HepG2 (cell line): ENCODE measurements at regions not wholly inside any gene's neighbourhood (a gene's known extent, or its start where the extent isn't known, plus 50 kb on each side); places are given as distances from the start of the nearest gene placed in this dataset.
A peak's percentile ranks its signal among the peaks of the same experiment; 100 is the strongest.

Source experiments
- ATAC-seq: fragments of 200-7000 bp; cut with Tn5 transposase; 3 replicates; pipeline ENCODE4 v1.9.1; 2020; ENCODE audit warnings: mild to moderate bottlenecking, moderate library complexity
- BruUV-seq: library from RNA; stranded (reverse); fragments of 400-500 nt; replicated peaks from 2 replicates; lab custom pipeline; 2021; lab: Mats Ljungman, UMichigan
- CTCF ChIA-PET: fragments of 300-600 bp; formaldehyde crosslinking; extraction: SDS; loops from one replicate; lab custom pipeline; 2021; ENCODE audit warnings: low total read pairs, inconsistent platforms, low intra/inter-chr PET ratio; lab: Yijun Ruan, JAX
- POLR2A ChIA-PET: fragments of 350-600 bp; sonication (Branson Sonifier 250); formaldehyde crosslinking; loops from one replicate; lab custom pipeline; 2020; ENCODE audit warnings: antibody characterized with exemption, inconsistent platforms; lab: Yijun Ruan, JAX
- DNase-seq: peaks from one replicate; pipeline ENCODE4 v3.0.0-alpha.2; 2015; ENCODE audit warnings: low spot score
- FAIRE-seq: peaks from 3 replicates; lab custom pipeline; 2011; peaks lifted over from hg19 to GRCh38; lab: Jason Lieb, UNC
- H2AFZ ChIP-seq: one replicate; pipeline ENCODE4 v1.6.1; 2011; ENCODE audit warnings: low read length, inconsistent platforms
- H3K27ac ChIP-seq: fragments of 300-600 bp; 3 replicates; pipeline ENCODE4 v1.8.0; 2011; ENCODE audit warnings: mixed run types, mild to moderate bottlenecking, mixed read lengths, low read length, inconsistent platforms; ENCODE audit not compliant: insufficient read depth; ENCODE audit errors: extremely low read length
- H3K27me3 ChIP-seq, 2 experiments: fragments of 200-600 bp in 1 of 2; 2 replicates in 1 of 2; 3 replicates in 1 of 2; pipeline versions ENCODE4 v1.6.0 to v1.8.0; 2011; ENCODE audit warnings: low read length in 2 of 2, mild to moderate bottlenecking in 2 of 2, moderate library complexity in 2 of 2, inconsistent platforms in 1 of 2; ENCODE audit not compliant: insufficient read depth in 2 of 2, control insufficient read depth in 1 of 2
- H3K36me3 ChIP-seq, 2 experiments: fragments of 200-600 bp in 1 of 2; replicated peaks in 1 of 2; 2 replicates in 1 of 2; 3 replicates in 1 of 2; pipeline versions ENCODE4 v1.5.1 to v1.8.0; 2011; ENCODE audit warnings: low read length in 2 of 2, inconsistent platforms in 1 of 2; ENCODE audit not compliant: insufficient read depth in 2 of 2, control insufficient read depth in 1 of 2
- H3K4me1 ChIP-seq: 2 replicates; pipeline ENCODE4 v1.5.1; 2012; ENCODE audit warnings: low read length, inconsistent platforms; ENCODE audit not compliant: insufficient read depth
- H3K4me2 ChIP-seq: 2 replicates; pipeline ENCODE4 v1.6.0; 2011; ENCODE audit warnings: low read depth, low read length, inconsistent platforms
- H3K4me3 ChIP-seq, 3 experiments: fragments of 200-600 bp in 1 of 3; sonication (generic), shearing (Covaris generic) in 1 of 3; replicated peaks in 1 of 3; 2 replicates each; pipeline ENCODE4 v1.5.1; 2011 to 2016; ENCODE audit warnings: low read length in 3 of 3, inconsistent platforms in 2 of 3, low read depth in 2 of 3, mild to moderate bottlenecking in 2 of 3, control low read depth in 1 of 3, mixed read lengths in 1 of 3; ENCODE audit not compliant: insufficient read depth in 1 of 3
- H3K79me2 ChIP-seq: one replicate; pipeline ENCODE4 v1.6.1; 2011; ENCODE audit warnings: low read length, inconsistent platforms; ENCODE audit not compliant: insufficient read depth
- H3K9ac ChIP-seq: 2 replicates; pipeline ENCODE4 v1.6.0; 2011; ENCODE audit warnings: mild to moderate bottlenecking, low read depth, low read length, inconsistent platforms; ENCODE audit not compliant: insufficient read depth
- H3K9me3 ChIP-seq: 2 replicates; pipeline ENCODE4 v1.5.1; 2012; ENCODE audit warnings: mild to moderate bottlenecking, low read length
- H4K20me1 ChIP-seq: 2 replicates; pipeline ENCODE4 v1.6.0; 2011; ENCODE audit warnings: inconsistent platforms, mild to moderate bottlenecking, low read length, moderate library complexity; ENCODE audit not compliant: insufficient read depth
- AHR ChIP-seq: IDR thresholded peaks from 2 replicates; pipeline ENCODE4 v1.6.1; 2018; ENCODE audit warnings: missing genetic modification reagents, missing compliant biosample characterization
- ARID2 ChIP-seq: sonication (generic); formaldehyde crosslinking; IDR thresholded peaks from 2 replicates; pipeline ENCODE4 v1.8.1; 2022; ENCODE audit warnings: mild to moderate bottlenecking, missing genetic modification reagents, borderline replicate concordance
- ARNT2 ChIP-seq: sonication (generic); formaldehyde crosslinking; IDR thresholded peaks from 2 replicates; pipeline ENCODE4 v1.8.0; 2022; ENCODE audit warnings: mild to moderate bottlenecking, low read depth, missing genetic modification reagents, moderate library complexity
- FOXJ3 ChIP-seq: sonication (generic); formaldehyde crosslinking; IDR thresholded peaks from 2 replicates; pipeline ENCODE4 v1.4.0; 2020; ENCODE audit warnings: missing genetic modification reagents, mild to moderate bottlenecking, borderline replicate concordance
- FUBP1 ChIP-seq: sonication (generic); formaldehyde crosslinking; IDR thresholded peaks from 2 replicates; pipeline ENCODE4 v1.5.1; 2020; ENCODE audit warnings: missing genetic modification reagents, mild to moderate bottlenecking, borderline replicate concordance
- HDAC6 ChIP-seq: fragments of 200-600 bp; sonication (generic); IDR thresholded peaks from 2 replicates; pipeline ENCODE4 v1.7.0; 2017; ENCODE audit warnings: mild to moderate bottlenecking, antibody characterized with exemption, low read length, low read depth
- HOXA5 ChIP-seq: sonication (generic); formaldehyde crosslinking; IDR thresholded peaks from 2 replicates; pipeline ENCODE4 v1.4.0; 2020; ENCODE audit warnings: missing genetic modification reagents
- MED8 ChIP-seq: sonication (generic); formaldehyde crosslinking; IDR thresholded peaks from 2 replicates; pipeline ENCODE4 v1.8.1; 2023; ENCODE audit warnings: mild to moderate bottlenecking, missing genetic modification reagents; ENCODE audit not compliant: insufficient replicate concordance
- NFE2 ChIP-seq: sonication (generic); formaldehyde crosslinking; IDR thresholded peaks from 2 replicates; pipeline ENCODE4 v1.4.0; 2020; ENCODE audit warnings: missing genetic modification reagents
- NFE2L1 ChIP-seq: sonication (generic); formaldehyde crosslinking; IDR thresholded peaks from 2 replicates; pipeline ENCODE4 v1.4.0; 2020; ENCODE audit warnings: missing genetic modification reagents, mild to moderate bottlenecking, borderline replicate concordance
- SMAD9 ChIP-seq: sonication (generic); formaldehyde crosslinking; IDR thresholded peaks from 2 replicates; pipeline ENCODE4 v1.5.1; 2020; ENCODE audit warnings: mild to moderate bottlenecking, missing genetic modification reagents
- SMC3 ChIP-seq: IDR thresholded peaks from 2 replicates; pipeline ENCODE4 v1.6.1; 2011; ENCODE audit warnings: low read length, improper control_type of control experiment
- YEATS4 ChIP-seq: sonication (generic); formaldehyde crosslinking; IDR thresholded peaks from 2 replicates; pipeline ENCODE4 v1.4.0; 2020; ENCODE audit warnings: missing genetic modification reagents, borderline replicate concordance
- ZNF75D ChIP-seq: sonication (generic); formaldehyde crosslinking; IDR thresholded peaks from 2 replicates; pipeline ENCODE4 v1.8.1; 2023; ENCODE audit warnings: missing genetic modification reagents, mild to moderate bottlenecking, borderline replicate concordance
- WGBS: methylation state at CpG from one replicate; pipeline ENCODE4 v1.1.6; 2017; ENCODE audit warnings: low lambda C conversion rate; 5-methylcytosine and 5-hydroxymethylcytosine counted together
- in situ Hi-C: cut with HindIII; loops from 2 replicates; pipeline ENCODE4 v1.10.0; 2017; ENCODE audit warnings: low pct_unique_long_range_greater_than_20kb; ENCODE audit not compliant: extremely low pct_ligation_motif_present
- intact Hi-C: fragments of 100-400 bp; cut with micrococcal nuclease; formaldehyde crosslinking; loops from one replicate; pipeline ENCODE4 v1.10.0; 2022; ENCODE audit not compliant: unreplicated experiment
- TF ChIP-seq, protein P1 (sequence below): sonication (generic); formaldehyde crosslinking; conservative IDR thresholded peaks from 2 replicates; pipeline ENCODE4 v1.8.1; 2023; ENCODE audit warnings: missing genetic modification reagents
- TF ChIP-seq, protein P2 (sequence below): sonication (generic); formaldehyde crosslinking; IDR thresholded peaks from 2 replicates; pipeline ENCODE4 v1.4.0; 2020; ENCODE audit warnings: mild to moderate bottlenecking, low read depth, missing genetic modification reagents
- TF ChIP-seq, protein P3 (sequence below): IDR thresholded peaks from 2 replicates; pipeline ENCODE4 v1.6.1; 2012; ENCODE audit warnings: low read length, improper control_type of control experiment
- TF ChIP-seq, protein P4 (sequence below): sonication (generic); formaldehyde crosslinking; IDR thresholded peaks from 2 replicates; pipeline ENCODE4 v1.5.0; 2020; ENCODE audit warnings: mild to moderate bottlenecking, low read depth, missing genetic modification reagents, borderline replicate concordance

DNA sequence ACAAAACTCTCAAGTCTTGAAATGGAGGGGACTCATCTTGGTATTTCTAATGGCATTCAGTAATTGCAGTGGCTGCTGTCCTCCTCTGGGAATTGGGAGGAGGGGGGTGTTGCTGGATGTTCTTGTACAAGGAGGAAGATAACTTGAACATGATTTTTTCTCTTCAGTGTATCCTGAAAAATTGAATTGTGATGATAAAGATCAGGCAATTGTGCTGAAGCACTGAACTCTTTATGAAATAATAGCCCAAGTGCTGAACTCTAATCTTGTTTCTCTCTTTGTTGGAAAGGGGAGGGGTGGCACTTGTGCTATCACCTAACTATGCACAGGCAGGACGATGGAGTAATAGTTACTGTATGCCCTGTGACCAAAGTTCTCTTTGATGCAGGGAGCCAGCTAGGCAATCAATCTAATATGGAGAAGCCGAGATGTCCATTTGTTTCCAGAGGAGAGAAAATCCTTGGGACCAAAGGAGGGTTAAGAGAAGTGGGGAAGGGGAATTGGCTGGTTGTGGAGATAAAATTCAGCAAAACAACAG is 68.1 kb upstream of the ATP2C1 start:
- 0% methylated on average over 2 of the region's 2 CpGs for whole genome bisulfite sequencing
- ATAC-seq: peak; percentile 63
- ChIA-PET POLR2A (no interaction called here), CTCF (no interaction called here)
- intact Hi-C loops (no loop called here), in situ Hi-C loops (no loop called here)
- Histone ChIP-seq H3K36me3 (no peaks in the 10 kb centered on the region), H3K79me2 (no peaks in the 10 kb centered on the region), H3K4me2 (no peak overlapping the region), H3K9me3 (no peaks in the 10 kb centered on the region), H3K27me3 (no peaks in the 10 kb centered on the region; a peak in 1 of 5 replicates), H3K9ac (no peak overlapping the region), H3K4me3 (no peak overlapping the region), H3K27ac (no peak overlapping the region), H2AFZ (no peak overlapping the region), H3K4me1 (no peaks in the 10 kb centered on the region), H4K20me1 (no peaks in the 10 kb centered on the region)
- FAIRE-seq: no peak
- no TSS peak for BruUV-seq
- no peak for DNase-seq
- TF ChIP-seq AHR (CRISPR knock-in tag): no peak
- TF ChIP-seq ARNT2 (CRISPR knock-in tag): no peak
- no peak for TF ChIP-seq MED8 (CRISPR knock-in tag)
- no peak for TF ChIP-seq HDAC6
- no peak for TF ChIP-seq SMC3
- TF ChIP-seq NFE2L1 (CRISPR knock-in tag): no peak
- TF ChIP-seq, protein P1, sequence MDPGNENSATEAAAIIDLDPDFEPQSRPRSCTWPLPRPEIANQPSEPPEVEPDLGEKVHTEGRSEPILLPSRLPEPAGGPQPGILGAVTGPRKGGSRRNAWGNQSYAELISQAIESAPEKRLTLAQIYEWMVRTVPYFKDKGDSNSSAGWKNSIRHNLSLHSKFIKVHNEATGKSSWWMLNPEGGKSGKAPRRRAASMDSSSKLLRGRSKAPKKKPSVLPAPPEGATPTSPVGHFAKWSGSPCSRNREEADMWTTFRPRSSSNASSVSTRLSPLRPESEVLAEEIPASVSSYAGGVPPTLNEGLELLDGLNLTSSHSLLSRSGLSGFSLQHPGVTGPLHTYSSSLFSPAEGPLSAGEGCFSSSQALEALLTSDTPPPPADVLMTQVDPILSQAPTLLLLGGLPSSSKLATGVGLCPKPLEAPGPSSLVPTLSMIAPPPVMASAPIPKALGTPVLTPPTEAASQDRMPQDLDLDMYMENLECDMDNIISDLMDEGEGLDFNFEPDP (CRISPR knock-in tag): no peak
- TF ChIP-seq HOXA5 (CRISPR knock-in tag): no peak
- TF ChIP-seq, protein P2, sequence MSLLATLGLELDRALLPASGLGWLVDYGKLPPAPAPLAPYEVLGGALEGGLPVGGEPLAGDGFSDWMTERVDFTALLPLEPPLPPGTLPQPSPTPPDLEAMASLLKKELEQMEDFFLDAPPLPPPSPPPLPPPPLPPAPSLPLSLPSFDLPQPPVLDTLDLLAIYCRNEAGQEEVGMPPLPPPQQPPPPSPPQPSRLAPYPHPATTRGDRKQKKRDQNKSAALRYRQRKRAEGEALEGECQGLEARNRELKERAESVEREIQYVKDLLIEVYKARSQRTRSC (CRISPR knock-in tag): no peak
- no peak for TF ChIP-seq YEATS4 (CRISPR knock-in tag)
- TF ChIP-seq, protein P3, sequence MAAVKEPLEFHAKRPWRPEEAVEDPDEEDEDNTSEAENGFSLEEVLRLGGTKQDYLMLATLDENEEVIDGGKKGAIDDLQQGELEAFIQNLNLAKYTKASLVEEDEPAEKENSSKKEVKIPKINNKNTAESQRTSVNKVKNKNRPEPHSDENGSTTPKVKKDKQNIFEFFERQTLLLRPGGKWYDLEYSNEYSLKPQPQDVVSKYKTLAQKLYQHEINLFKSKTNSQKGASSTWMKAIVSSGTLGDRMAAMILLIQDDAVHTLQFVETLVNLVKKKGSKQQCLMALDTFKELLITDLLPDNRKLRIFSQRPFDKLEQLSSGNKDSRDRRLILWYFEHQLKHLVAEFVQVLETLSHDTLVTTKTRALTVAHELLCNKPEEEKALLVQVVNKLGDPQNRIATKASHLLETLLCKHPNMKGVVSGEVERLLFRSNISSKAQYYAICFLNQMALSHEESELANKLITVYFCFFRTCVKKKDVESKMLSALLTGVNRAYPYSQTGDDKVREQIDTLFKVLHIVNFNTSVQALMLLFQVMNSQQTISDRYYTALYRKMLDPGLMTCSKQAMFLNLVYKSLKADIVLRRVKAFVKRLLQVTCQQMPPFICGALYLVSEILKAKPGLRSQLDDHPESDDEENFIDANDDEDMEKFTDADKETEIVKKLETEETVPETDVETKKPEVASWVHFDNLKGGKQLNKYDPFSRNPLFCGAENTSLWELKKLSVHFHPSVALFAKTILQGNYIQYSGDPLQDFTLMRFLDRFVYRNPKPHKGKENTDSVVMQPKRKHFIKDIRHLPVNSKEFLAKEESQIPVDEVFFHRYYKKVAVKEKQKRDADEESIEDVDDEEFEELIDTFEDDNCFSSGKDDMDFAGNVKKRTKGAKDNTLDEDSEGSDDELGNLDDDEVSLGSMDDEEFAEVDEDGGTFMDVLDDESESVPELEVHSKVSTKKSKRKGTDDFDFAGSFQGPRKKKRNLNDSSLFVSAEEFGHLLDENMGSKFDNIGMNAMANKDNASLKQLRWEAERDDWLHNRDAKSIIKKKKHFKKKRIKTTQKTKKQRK: no peak
- TF ChIP-seq, protein P4, sequence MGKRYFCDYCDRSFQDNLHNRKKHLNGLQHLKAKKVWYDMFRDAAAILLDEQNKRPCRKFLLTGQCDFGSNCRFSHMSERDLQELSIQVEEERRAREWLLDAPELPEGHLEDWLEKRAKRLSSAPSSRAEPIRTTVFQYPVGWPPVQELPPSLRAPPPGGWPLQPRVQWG (CRISPR knock-in tag): no peak
- TF ChIP-seq FOXJ3: no peak
- no peak for TF ChIP-seq NFE2 (CRISPR knock-in tag)
- TF ChIP-seq SMAD9 (CRISPR knock-in tag): no peak
- no peak for TF ChIP-seq FUBP1
- TF ChIP-seq ARID2: no peak
- no peak for TF ChIP-seq ZNF75D (CRISPR knock-in tag)
